ENCODE measurements at regions not wholly inside any gene's neighbourhood (a gene's known extent, or its start where the extent isn't known, plus 50 kb on each side); places are given as distances from the start of the nearest gene placed in this dataset.

GRCh38 chr13:111548301-111548700 is 227.9 kb downstream of the TEX29 start:
- H3K79me2 ChIP-seq (ENCODE audit: insufficient read depth, low read length) = no peaks in the 10 kb centered on the region
- H3K27ac Mint-ChIP-seq = no peak overlapping the region
- no peak overlapping the region for H3K4me3 Mint-ChIP-seq
- H3K27ac ChIP-seq (ENCODE audit: low read depth in 1 of 2, low read length in 2 of 2) = no peak overlapping the region
- intact Hi-C loops (cut with micrococcal nuclease) = no loop called here
- H3K4me3 ChIP-seq (replicated peaks in 1 of 3; ENCODE audit: low read depth in 2 of 3, low read length in 3 of 3) = no peak overlapping the region
- peaks cover 9 to 27% (median 12%) of the 10 kb centered on the region in 7 donors for H3K9me3 Mint-ChIP-seq
- no peaks in the 10 kb centered on the region for H4K20me1 ChIP-seq (ENCODE audit: insufficient read depth, low read length)
- no peak for TF ChIP-seq CTCF (IDR thresholded peaks at IDR 0.05)
- no peaks in the 10 kb centered on the region for H3K27me3 ChIP-seq (ENCODE audit: control insufficient read depth in 2 of 2, insufficient read depth in 2 of 2, low read length in 2 of 2)
- no peaks in the 10 kb centered on the region for H3K36me3 Mint-ChIP-seq
- H2AFZ ChIP-seq (ENCODE audit: insufficient read depth, low read depth, low read length, poor library complexity, severe bottlenecking) = no peak overlapping the region
- no peak for DNase-seq
- H3K9me3 ChIP-seq (replicated peaks in 1 of 2; ENCODE audit: control insufficient read depth in 1 of 2, insufficient read depth in 1 of 2, low read length in 2 of 2) = peaks cover 0 to 24% of the 10 kb centered on the region in 2 donors
- H3K9ac ChIP-seq (ENCODE audit: insufficient read depth, low read length, poor library complexity, severe bottlenecking) = no peak overlapping the region
- no peaks in the 10 kb centered on the region for H3K4me1 Mint-ChIP-seq
- peaks cover 0 to 2% (median 0%) of the 10 kb centered on the region in 3 donors for H3K27me3 Mint-ChIP-seq (ENCODE audit: low read depth in 3 of 3)
- H3K36me3 ChIP-seq (replicated peaks in 1 of 2; ENCODE audit: control insufficient read depth in 1 of 2, insufficient read depth in 2 of 2, low read length in 2 of 2) = no peaks in the 10 kb centered on the region
- no peaks in the 10 kb centered on the region for H3K4me1 ChIP-seq (ENCODE audit: control insufficient read depth in 1 of 2, insufficient read depth in 2 of 2, low read length in 2 of 2)
- H3K4me2 ChIP-seq (replicated peaks; ENCODE audit: extremely low read depth, low read length, poor library complexity, severe bottlenecking) = no peak overlapping the region
- WGBS (ENCODE audit: insufficient coverage) = 95% methylated on average over 22 of the region's 25 CpGs

DNA sequence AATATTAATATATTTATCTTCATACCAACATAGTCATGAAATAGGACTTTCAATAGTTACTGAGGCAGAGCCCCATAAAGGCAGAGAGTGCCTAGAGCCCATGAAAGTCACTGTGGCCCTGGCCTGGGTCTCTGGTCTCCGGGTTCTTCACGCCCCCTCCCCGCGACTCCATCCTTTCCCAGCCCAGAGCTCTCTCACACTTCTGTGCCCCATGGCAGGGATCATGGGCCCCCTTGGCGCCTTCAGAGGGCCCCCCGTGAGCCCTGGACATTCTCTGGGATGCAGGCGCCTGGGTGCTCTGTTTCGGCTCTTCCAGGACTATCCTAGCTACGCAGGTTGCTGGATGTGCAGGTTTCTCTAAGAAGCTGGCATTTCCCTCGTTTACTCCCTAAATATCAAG is 228.4 kb downstream of the TEX29 start:
- Histone ChIP-seq H3K9ac (ENCODE audit: insufficient read depth, low read length, poor library complexity, severe bottlenecking) (no peak overlapping the region), H3K36me3 (replicated peaks in 1 of 2; ENCODE audit: control insufficient read depth in 1 of 2, insufficient read depth in 2 of 2, low read length in 2 of 2) (no peaks in the 10 kb centered on the region), H3K79me2 (ENCODE audit: insufficient read depth, low read length) (no peaks in the 10 kb centered on the region), H3K27me3 (ENCODE audit: control insufficient read depth in 2 of 2, insufficient read depth in 2 of 2, low read length in 2 of 2) (no peaks in the 10 kb centered on the region), H4K20me1 (ENCODE audit: insufficient read depth, low read length) (no peaks in the 10 kb centered on the region), H2AFZ (ENCODE audit: insufficient read depth, low read depth, low read length, poor library complexity, severe bottlenecking) (no peak overlapping the region), H3K4me3 (replicated peaks in 1 of 3; ENCODE audit: low read depth in 2 of 3, low read length in 3 of 3) (no peak overlapping the region), H3K4me1 (ENCODE audit: control insufficient read depth in 1 of 2, insufficient read depth in 2 of 2, low read length in 2 of 2) (no peaks in the 10 kb centered on the region), H3K4me2 (replicated peaks; ENCODE audit: extremely low read depth, low read length, poor library complexity, severe bottlenecking) (no peak overlapping the region), H3K27ac (ENCODE audit: low read depth in 1 of 2, low read length in 2 of 2) (no peak overlapping the region), H3K9me3 (replicated peaks in 1 of 2; ENCODE audit: control insufficient read depth in 1 of 2, insufficient read depth in 1 of 2, low read length in 2 of 2) (peaks cover 0 to 24% of the 10 kb centered on the region in 2 donors)
- 88% methylated on average over 10 of the region's 10 CpGs for WGBS (ENCODE audit: insufficient coverage)
- H3K4me3 Mint-ChIP-seq = no peak overlapping the region
- no peak overlapping the region for H3K27ac Mint-ChIP-seq
- DNase-seq = no peak
- TF ChIP-seq CTCF (IDR thresholded peaks at IDR 0.05) = no peak
- no peaks in the 10 kb centered on the region for H3K36me3 Mint-ChIP-seq
- peaks cover 9 to 27% (median 12%) of the 10 kb centered on the region in 7 donors for H3K9me3 Mint-ChIP-seq
- H3K4me1 Mint-ChIP-seq = no peaks in the 10 kb centered on the region
- H3K27me3 Mint-ChIP-seq (ENCODE audit: low read depth in 3 of 3) = peaks cover 0 to 2% (median 0%) of the 10 kb centered on the region in 3 donors
- intact Hi-C loops (cut with micrococcal nuclease) = no loop called here

Measured in CD14-positive monocyte (primary cell).